Trophoblast cell (in vitro differentiated cells and primary cell): ENCODE measurements at regions not wholly inside any gene's neighbourhood (a gene's known extent, or its start where the extent isn't known, plus 50 kb on each side); places are given as distances from the start of the nearest gene placed in this dataset.

Experiments used
- DNase-seq, 2 donors: peaks; one replicate each; pipeline ENCODE4 v3.0.0-alpha.2; 2016
- H2AFZ ChIP-seq: 2 replicates; pipeline ENCODE4 v1.6.1; 2013; ENCODE audit warnings: low read length, moderate library complexity, mild to moderate bottlenecking; ENCODE audit not compliant: insufficient read depth, poor library complexity
- H2AK5ac ChIP-seq: 2 replicates; pipeline ENCODE4 v1.6.1; 2013; ENCODE audit warnings: mild to moderate bottlenecking, low read length
- H2BK120ac ChIP-seq: 2 replicates; pipeline ENCODE4 v1.6.1; 2013; ENCODE audit warnings: low read length, mild to moderate bottlenecking, moderate library complexity; ENCODE audit not compliant: insufficient read depth, poor library complexity
- H2BK12ac ChIP-seq: 2 replicates; pipeline ENCODE4 v1.6.1; 2013; ENCODE audit warnings: mild to moderate bottlenecking, low read length, moderate library complexity
- H2BK5ac ChIP-seq: 2 replicates; pipeline ENCODE4 v1.6.1; 2013; ENCODE audit warnings: low read length, low read depth, moderate library complexity, mild to moderate bottlenecking; ENCODE audit not compliant: poor library complexity
- H3K14ac ChIP-seq: 2 replicates; pipeline ENCODE4 v1.6.1; 2013; ENCODE audit warnings: mild to moderate bottlenecking, low read length
- H3K18ac ChIP-seq: 2 replicates; pipeline ENCODE4 v1.6.1; 2013; ENCODE audit warnings: mild to moderate bottlenecking, low read length
- H3K23ac ChIP-seq: 2 replicates; pipeline ENCODE4 v1.6.1; 2013; ENCODE audit warnings: low read length
- H3K27ac ChIP-seq: 2 replicates; pipeline ENCODE4 v1.5.1; 2013; ENCODE audit warnings: low read depth, mild to moderate bottlenecking, inconsistent platforms, low read length, moderate library complexity
- H3K27me3 ChIP-seq: 2 replicates; pipeline ENCODE4 v1.6.1; 2013; ENCODE audit warnings: inconsistent platforms, mild to moderate bottlenecking, low read length, moderate library complexity; ENCODE audit not compliant: insufficient read depth
- H3K36me3 ChIP-seq, 2 experiments: 1 replicate in 1 of 2; 2 replicates in 1 of 2; pipeline ENCODE4 v1.6.1; 2013; ENCODE audit warnings: low read length in 2 of 2, mild to moderate bottlenecking in 2 of 2, moderate library complexity in 1 of 2; ENCODE audit not compliant: insufficient read depth in 2 of 2, control insufficient read depth in 1 of 2
- H3K4ac ChIP-seq: 2 replicates; pipeline ENCODE4 v1.6.1; 2013; ENCODE audit warnings: low read depth, mild to moderate bottlenecking, low read length, moderate library complexity
- H3K4me1 ChIP-seq, 2 experiments: 1 replicate in 1 of 2; 2 replicates in 1 of 2; pipeline ENCODE4 v1.6.1; 2013; ENCODE audit warnings: low read length in 2 of 2, mild to moderate bottlenecking in 2 of 2, moderate library complexity in 1 of 2; ENCODE audit not compliant: insufficient read depth in 2 of 2, control insufficient read depth in 1 of 2
- H3K4me2 ChIP-seq: 2 replicates; pipeline ENCODE4 v1.6.1; 2013; ENCODE audit warnings: inconsistent platforms, mild to moderate bottlenecking, low read length, moderate library complexity
- H3K4me3 ChIP-seq: 2 replicates; pipeline ENCODE4 v1.5.1; 2013; ENCODE audit warnings: mild to moderate bottlenecking, low read depth, low read length, inconsistent platforms
- H3K79me1 ChIP-seq: one replicate; pipeline ENCODE4 v1.6.1; 2013; ENCODE audit warnings: low read length
- H3K79me2 ChIP-seq: 2 replicates; pipeline ENCODE4 v1.6.1; 2013; ENCODE audit warnings: low read length, mild to moderate bottlenecking; ENCODE audit not compliant: control insufficient read depth, insufficient read depth, poor library complexity
- H3K9ac ChIP-seq: 2 replicates; pipeline ENCODE4 v1.6.1; 2013; ENCODE audit warnings: mild to moderate bottlenecking, low read length
- H3K9me3 ChIP-seq: 2 replicates; pipeline ENCODE4 v1.6.1; 2013; ENCODE audit warnings: low read depth, mild to moderate bottlenecking, control low read depth, inconsistent platforms, low read length; ENCODE audit not compliant: insufficient read depth
- H4K12ac ChIP-seq: 2 replicates; pipeline ENCODE4 v1.6.1; 2013; ENCODE audit warnings: low read depth, mild to moderate bottlenecking, low read length, moderate library complexity
- H4K8ac ChIP-seq: 2 replicates; pipeline ENCODE4 v1.6.1; 2013; ENCODE audit warnings: low read depth, mild to moderate bottlenecking, low read length, moderate library complexity
- H4K91ac ChIP-seq: one replicate; pipeline ENCODE4 v1.6.1; 2013; ENCODE audit warnings: low read depth, mild to moderate bottlenecking, low read length, moderate library complexity
- WGBS: extraction: QIAGEN DNeasy Blood & Tissue Kit; methylation state at CpG from one replicate; pipeline ENCODE4 v1.1.7; 2013; ENCODE audit warnings: missing lambda C conversion rate; ENCODE audit not compliant: insufficient read length, insufficient coverage; ENCODE audit errors: extremely low coverage; 5-methylcytosine and 5-hydroxymethylcytosine counted together

- no peaks in the 10 kb centered on the region for H3K27me3 ChIP-seq
- H3K23ac ChIP-seq = no peak overlapping the region
- no peak overlapping the region for H3K14ac ChIP-seq
- H2BK12ac ChIP-seq = no peak overlapping the region
- no peak overlapping the region for H3K4me3 ChIP-seq
- H2BK120ac ChIP-seq = no peak overlapping the region
- no peak overlapping the region for H3K9ac ChIP-seq
- H2AFZ ChIP-seq = no peak overlapping the region
- peaks cover 2% of the 10 kb centered on the region for H3K9me3 ChIP-seq
- H4K12ac ChIP-seq = no peak overlapping the region
- H3K4me1 ChIP-seq = no peaks in the 10 kb centered on the region
- H3K4ac ChIP-seq = no peak overlapping the region
- H3K18ac ChIP-seq = no peak overlapping the region
- no peaks in the 10 kb centered on the region for H3K79me2 ChIP-seq
- H3K27ac ChIP-seq = no peak overlapping the region
- no peak overlapping the region for H2AK5ac ChIP-seq
- no CpG with 5 or more reads among the region's 14 CpGs for WGBS
- no peak overlapping the region for H2BK5ac ChIP-seq
- no peaks in the 10 kb centered on the region for H3K79me1 ChIP-seq
- no peak overlapping the region for H3K4me2 ChIP-seq
- H4K8ac ChIP-seq = no peak overlapping the region
- H3K36me3 ChIP-seq = no peaks in the 10 kb centered on the region
- DNase-seq = no peak
- H4K91ac ChIP-seq = no peak overlapping the region
Observed at GRCh38 chr18:76099931-76100457, 395.0 kb downstream of the ZNF516 start.

GRCh38 chr18:76098674-76099411, 396.2 kb downstream of the ZNF516 start:
- H2AK5ac ChIP-seq = no peak overlapping the region
- H2BK12ac ChIP-seq = no peak overlapping the region
- H2BK5ac ChIP-seq = no peak overlapping the region
- no peak overlapping the region for H3K14ac ChIP-seq
- H4K8ac ChIP-seq = no peak overlapping the region
- WGBS = no CpG with 5 or more reads among the region's 10 CpGs
- H3K27ac ChIP-seq = no peak overlapping the region
- peaks cover 2% of the 10 kb centered on the region for H3K9me3 ChIP-seq
- H3K4me3 ChIP-seq = no peak overlapping the region
- H2BK120ac ChIP-seq = no peak overlapping the region
- DNase-seq = no peak
- no peaks in the 10 kb centered on the region for H3K27me3 ChIP-seq
- H4K91ac ChIP-seq = no peak overlapping the region
- no peak overlapping the region for H3K9ac ChIP-seq
- H4K12ac ChIP-seq = no peak overlapping the region
- H3K4ac ChIP-seq = no peak overlapping the region
- H2AFZ ChIP-seq = no peak overlapping the region
- no peaks in the 10 kb centered on the region for H3K4me1 ChIP-seq
- H3K18ac ChIP-seq = no peak overlapping the region
- H3K79me2 ChIP-seq = no peaks in the 10 kb centered on the region
- H3K4me2 ChIP-seq = no peak overlapping the region
- no peaks in the 10 kb centered on the region for H3K36me3 ChIP-seq
- no peak overlapping the region for H3K23ac ChIP-seq
- no peaks in the 10 kb centered on the region for H3K79me1 ChIP-seq

GRCh38 chr18:76081536-76081935, 413.5 kb downstream of the ZNF516 start:
- no peaks in the 10 kb centered on the region for H3K4me1 ChIP-seq
- no peak overlapping the region for H3K27ac ChIP-seq
- no peaks in the 10 kb centered on the region for H3K79me1 ChIP-seq
- no peak overlapping the region for H4K8ac ChIP-seq
- H2BK12ac ChIP-seq = no peak overlapping the region
- H2AK5ac ChIP-seq = no peak overlapping the region
- no peak overlapping the region for H4K91ac ChIP-seq
- no peaks in the 10 kb centered on the region for H3K27me3 ChIP-seq
- H3K18ac ChIP-seq = no peak overlapping the region
- WGBS = no CpG with 5 or more reads among the region's 12 CpGs
- H3K4me2 ChIP-seq = no peak overlapping the region
- H4K12ac ChIP-seq = no peak overlapping the region
- no peak overlapping the region for H3K23ac ChIP-seq
- H3K4ac ChIP-seq = no peak overlapping the region
- H2BK5ac ChIP-seq = no peak overlapping the region
- H3K4me3 ChIP-seq = peak overlapping the region; percentile 18
- H3K36me3 ChIP-seq = no peaks in the 10 kb centered on the region
- H3K9ac ChIP-seq = no peak overlapping the region
- H3K9me3 ChIP-seq = peaks cover 12% of the 10 kb centered on the region
- H3K14ac ChIP-seq = no peak overlapping the region
- DNase-seq = no peak
- no peaks in the 10 kb centered on the region for H3K79me2 ChIP-seq
- no peak overlapping the region for H2BK120ac ChIP-seq
- H2AFZ ChIP-seq = no peak overlapping the region

- H3K4ac ChIP-seq = no peak overlapping the region
- H4K91ac ChIP-seq = no peak overlapping the region
Observed at GRCh38 chr18:76080430-76080829, 414.6 kb downstream of the ZNF516 start.

More at GRCh38 chr18:76080430-76080829, 414.6 kb downstream of the ZNF516 start:
- Histone ChIP-seq H3K27me3 (no peaks in the 10 kb centered on the region), H2BK120ac (no peak overlapping the region), H3K9me3 (peaks cover 12% of the 10 kb centered on the region), H3K14ac (no peak overlapping the region), H2BK12ac (no peak overlapping the region), H2BK5ac (no peak overlapping the region), H4K12ac (no peak overlapping the region), H3K23ac (no peak overlapping the region), H3K36me3 (no peaks in the 10 kb centered on the region), H3K79me2 (no peaks in the 10 kb centered on the region), H2AFZ (no peak overlapping the region), H4K8ac (no peak overlapping the region), H2AK5ac (no peak overlapping the region), H3K27ac (no peak overlapping the region), H3K4me1 (no peaks in the 10 kb centered on the region), H3K4me2 (no peak overlapping the region), H3K4me3 (no peak overlapping the region), H3K79me1 (no peaks in the 10 kb centered on the region), H3K18ac (no peak overlapping the region), H3K9ac (no peak overlapping the region)
- DNase-seq = no peak
- no CpG with 5 or more reads among the region's 9 CpGs for WGBS
